ENCODE measurements at regions not wholly inside any gene's neighbourhood (a gene's known extent, or its start where the extent isn't known, plus 50 kb on each side); places are given as distances from the start of the nearest gene placed in this dataset.

DNA sequence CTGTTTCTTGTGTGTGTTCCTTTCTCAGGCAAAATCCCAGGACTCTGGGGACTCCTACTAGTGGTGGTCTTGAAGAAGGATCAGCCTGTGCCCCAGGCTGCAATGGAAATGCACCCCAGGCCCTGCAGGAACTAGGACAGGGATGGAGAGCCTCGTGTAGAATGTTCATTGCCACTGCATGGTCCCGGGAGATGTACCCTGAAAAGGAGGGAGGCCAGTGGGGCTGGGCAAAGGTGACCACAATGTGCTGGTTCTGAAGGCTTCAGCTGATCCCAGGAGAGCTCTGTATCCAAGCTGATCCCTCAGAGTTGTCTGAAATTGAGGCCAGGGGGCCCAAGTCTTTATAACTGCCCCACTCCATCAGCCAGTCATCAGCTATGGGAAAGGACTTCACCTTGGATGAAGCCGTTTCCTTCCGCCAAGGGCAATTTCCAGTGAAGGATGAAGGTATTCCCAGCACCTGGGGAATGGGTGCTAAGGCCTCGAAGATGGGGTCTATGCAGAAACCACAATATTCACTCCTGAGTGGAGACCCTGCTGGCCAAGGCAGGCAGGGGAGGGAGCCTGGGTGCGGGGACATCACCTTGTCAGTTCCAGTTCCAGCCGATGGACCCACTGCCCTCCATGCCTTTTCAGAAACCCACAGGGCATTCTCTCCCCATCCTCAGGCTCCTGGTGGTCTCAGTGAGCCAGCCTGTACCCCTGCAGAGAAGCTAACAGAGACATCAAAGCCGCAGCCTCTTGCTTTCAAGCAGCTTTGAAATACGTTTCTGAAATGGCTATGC is 59.9 kb upstream of the CDH5 start:
- TF ChIP-seq, protein P1, sequence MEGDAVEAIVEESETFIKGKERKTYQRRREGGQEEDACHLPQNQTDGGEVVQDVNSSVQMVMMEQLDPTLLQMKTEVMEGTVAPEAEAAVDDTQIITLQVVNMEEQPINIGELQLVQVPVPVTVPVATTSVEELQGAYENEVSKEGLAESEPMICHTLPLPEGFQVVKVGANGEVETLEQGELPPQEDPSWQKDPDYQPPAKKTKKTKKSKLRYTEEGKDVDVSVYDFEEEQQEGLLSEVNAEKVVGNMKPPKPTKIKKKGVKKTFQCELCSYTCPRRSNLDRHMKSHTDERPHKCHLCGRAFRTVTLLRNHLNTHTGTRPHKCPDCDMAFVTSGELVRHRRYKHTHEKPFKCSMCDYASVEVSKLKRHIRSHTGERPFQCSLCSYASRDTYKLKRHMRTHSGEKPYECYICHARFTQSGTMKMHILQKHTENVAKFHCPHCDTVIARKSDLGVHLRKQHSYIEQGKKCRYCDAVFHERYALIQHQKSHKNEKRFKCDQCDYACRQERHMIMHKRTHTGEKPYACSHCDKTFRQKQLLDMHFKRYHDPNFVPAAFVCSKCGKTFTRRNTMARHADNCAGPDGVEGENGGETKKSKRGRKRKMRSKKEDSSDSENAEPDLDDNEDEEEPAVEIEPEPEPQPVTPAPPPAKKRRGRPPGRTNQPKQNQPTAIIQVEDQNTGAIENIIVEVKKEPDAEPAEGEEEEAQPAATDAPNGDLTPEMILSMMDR (conservative IDR thresholded peaks at IDR 0.05; ENCODE audit: low read depth, low read length): no peak
- TF ChIP-seq, protein P2, sequence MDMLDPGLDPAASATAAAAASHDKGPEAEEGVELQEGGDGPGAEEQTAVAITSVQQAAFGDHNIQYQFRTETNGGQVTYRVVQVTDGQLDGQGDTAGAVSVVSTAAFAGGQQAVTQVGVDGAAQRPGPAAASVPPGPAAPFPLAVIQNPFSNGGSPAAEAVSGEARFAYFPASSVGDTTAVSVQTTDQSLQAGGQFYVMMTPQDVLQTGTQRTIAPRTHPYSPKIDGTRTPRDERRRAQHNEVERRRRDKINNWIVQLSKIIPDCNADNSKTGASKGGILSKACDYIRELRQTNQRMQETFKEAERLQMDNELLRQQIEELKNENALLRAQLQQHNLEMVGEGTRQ (IDR thresholded peaks at IDR 0.05; ENCODE audit: low read depth, low read length): no peak
- no peak for TF ChIP-seq CEBPB (IDR thresholded peaks at IDR 0.05; ENCODE audit: low read depth, low read length)
- TF ChIP-seq FOS (IDR thresholded peaks at IDR 0.05; ENCODE audit: low read depth, low read length): no peak
- no peak for TF ChIP-seq POLR2A (IDR thresholded peaks at IDR 0.05; ENCODE audit: low read depth, low read length)
- no peak for TF ChIP-seq RFX5 (IDR thresholded peaks at IDR 0.05; ENCODE audit: low read depth, low read length)
- no peak for TF ChIP-seq CHD1 (IDR thresholded peaks at IDR 0.05; ENCODE audit: low read depth, low read length)
- TF ChIP-seq SMC3 (IDR thresholded peaks at IDR 0.05; ENCODE audit: low read depth, low read length): no peak
